ENCODE measurements at regions not wholly inside any gene's neighbourhood (a gene's known extent, or its start where the extent isn't known, plus 50 kb on each side); places are given as distances from the start of the nearest gene placed in this dataset.

GRCh38 chr1:106113851-106114250, 942.6 kb upstream of the PRMT6 start:
- intact Hi-C loops (cut with micrococcal nuclease; ENCODE audit: unreplicated experiment) (no loop called here), in situ Hi-C loops (cut with HindIII; ENCODE audit: low pct_unique_long_range_greater_than_20kb, low sequenced_read_pairs) (no loop called here)
- no peaks in the 10 kb centered on the region for H3K4me1 ChIP-seq (ENCODE audit: control insufficient read depth, insufficient read depth, low read length)
- TF ChIP-seq, protein P1, sequence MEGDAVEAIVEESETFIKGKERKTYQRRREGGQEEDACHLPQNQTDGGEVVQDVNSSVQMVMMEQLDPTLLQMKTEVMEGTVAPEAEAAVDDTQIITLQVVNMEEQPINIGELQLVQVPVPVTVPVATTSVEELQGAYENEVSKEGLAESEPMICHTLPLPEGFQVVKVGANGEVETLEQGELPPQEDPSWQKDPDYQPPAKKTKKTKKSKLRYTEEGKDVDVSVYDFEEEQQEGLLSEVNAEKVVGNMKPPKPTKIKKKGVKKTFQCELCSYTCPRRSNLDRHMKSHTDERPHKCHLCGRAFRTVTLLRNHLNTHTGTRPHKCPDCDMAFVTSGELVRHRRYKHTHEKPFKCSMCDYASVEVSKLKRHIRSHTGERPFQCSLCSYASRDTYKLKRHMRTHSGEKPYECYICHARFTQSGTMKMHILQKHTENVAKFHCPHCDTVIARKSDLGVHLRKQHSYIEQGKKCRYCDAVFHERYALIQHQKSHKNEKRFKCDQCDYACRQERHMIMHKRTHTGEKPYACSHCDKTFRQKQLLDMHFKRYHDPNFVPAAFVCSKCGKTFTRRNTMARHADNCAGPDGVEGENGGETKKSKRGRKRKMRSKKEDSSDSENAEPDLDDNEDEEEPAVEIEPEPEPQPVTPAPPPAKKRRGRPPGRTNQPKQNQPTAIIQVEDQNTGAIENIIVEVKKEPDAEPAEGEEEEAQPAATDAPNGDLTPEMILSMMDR (IDR thresholded peaks at IDR 0.05), result no peak
- TF ChIP-seq TCF7L2 (IDR thresholded peaks at IDR 0.05; ENCODE audit: low read depth, low read length) (no peak), POLR2AphosphoS5 (IDR thresholded peaks at IDR 0.05; ENCODE audit: low read depth, low read length) (no peak), SIN3A (IDR thresholded peaks at IDR 0.05; ENCODE audit: borderline replicate concordance, insufficient read depth, low read depth, low read length) (no peak)
- TF ChIP-seq, protein P2, sequence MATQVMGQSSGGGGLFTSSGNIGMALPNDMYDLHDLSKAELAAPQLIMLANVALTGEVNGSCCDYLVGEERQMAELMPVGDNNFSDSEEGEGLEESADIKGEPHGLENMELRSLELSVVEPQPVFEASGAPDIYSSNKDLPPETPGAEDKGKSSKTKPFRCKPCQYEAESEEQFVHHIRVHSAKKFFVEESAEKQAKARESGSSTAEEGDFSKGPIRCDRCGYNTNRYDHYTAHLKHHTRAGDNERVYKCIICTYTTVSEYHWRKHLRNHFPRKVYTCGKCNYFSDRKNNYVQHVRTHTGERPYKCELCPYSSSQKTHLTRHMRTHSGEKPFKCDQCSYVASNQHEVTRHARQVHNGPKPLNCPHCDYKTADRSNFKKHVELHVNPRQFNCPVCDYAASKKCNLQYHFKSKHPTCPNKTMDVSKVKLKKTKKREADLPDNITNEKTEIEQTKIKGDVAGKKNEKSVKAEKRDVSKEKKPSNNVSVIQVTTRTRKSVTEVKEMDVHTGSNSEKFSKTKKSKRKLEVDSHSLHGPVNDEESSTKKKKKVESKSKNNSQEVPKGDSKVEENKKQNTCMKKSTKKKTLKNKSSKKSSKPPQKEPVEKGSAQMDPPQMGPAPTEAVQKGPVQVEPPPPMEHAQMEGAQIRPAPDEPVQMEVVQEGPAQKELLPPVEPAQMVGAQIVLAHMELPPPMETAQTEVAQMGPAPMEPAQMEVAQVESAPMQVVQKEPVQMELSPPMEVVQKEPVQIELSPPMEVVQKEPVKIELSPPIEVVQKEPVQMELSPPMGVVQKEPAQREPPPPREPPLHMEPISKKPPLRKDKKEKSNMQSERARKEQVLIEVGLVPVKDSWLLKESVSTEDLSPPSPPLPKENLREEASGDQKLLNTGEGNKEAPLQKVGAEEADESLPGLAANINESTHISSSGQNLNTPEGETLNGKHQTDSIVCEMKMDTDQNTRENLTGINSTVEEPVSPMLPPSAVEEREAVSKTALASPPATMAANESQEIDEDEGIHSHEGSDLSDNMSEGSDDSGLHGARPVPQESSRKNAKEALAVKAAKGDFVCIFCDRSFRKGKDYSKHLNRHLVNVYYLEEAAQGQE (IDR thresholded peaks at IDR 0.05; ENCODE audit: insufficient read depth in 1 of 2, low read depth in 2 of 2, low read length in 1 of 2), result no peak
- no peak for ATAC-seq
- H3K4me3 ChIP-seq (ENCODE audit: low read depth in 2 of 2, low read length in 2 of 2), result no peak overlapping the region
- H3K27ac ChIP-seq (ENCODE audit: low read length), result no peak overlapping the region
- ChIA-PET POLR2A (no interaction called here), CTCF (no interaction called here)
- BruUV-seq (replicated peaks), result no TSS peak
- H3K36me3 ChIP-seq (ENCODE audit: control insufficient read depth, insufficient read depth, low read length), result no peaks in the 10 kb centered on the region
- no peaks in the 10 kb centered on the region for H3K9me3 ChIP-seq (ENCODE audit: control insufficient read depth, insufficient read depth, low read depth, low read length)
- H3K27me3 ChIP-seq (ENCODE audit: control insufficient read depth, insufficient read depth, low read length), result no peaks in the 10 kb centered on the region
- DNase-seq (ENCODE audit: low read depth, low spot score), result no peak

DNA sequence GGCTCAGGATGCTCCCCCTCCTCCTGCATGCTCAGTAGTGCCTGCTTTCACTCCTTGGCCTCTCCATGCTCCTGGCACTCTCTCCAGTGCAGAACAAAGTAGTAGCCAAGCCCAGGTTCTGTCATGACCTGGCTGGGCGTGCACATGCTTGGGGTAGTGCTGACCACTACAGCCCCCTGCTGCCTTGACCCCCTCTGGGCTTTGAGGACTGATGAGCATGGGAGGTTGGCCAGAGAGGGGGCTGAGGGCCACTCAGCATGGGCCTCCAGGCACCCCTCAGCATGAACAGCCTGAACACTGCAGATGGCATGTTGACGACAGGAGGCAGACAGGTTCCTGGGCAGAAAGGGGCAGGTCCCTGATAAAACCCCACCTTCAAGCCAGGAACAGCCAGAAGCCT, 935.7 kb upstream of the PRMT6 start:
- Histone ChIP-seq H3K9me3 (ENCODE audit: control insufficient read depth, insufficient read depth, low read depth, low read length) (no peaks in the 10 kb centered on the region), H3K4me3 (ENCODE audit: low read depth in 2 of 2, low read length in 2 of 2) (no peak overlapping the region), H3K4me1 (ENCODE audit: control insufficient read depth, insufficient read depth, low read length) (no peaks in the 10 kb centered on the region), H3K27me3 (ENCODE audit: control insufficient read depth, insufficient read depth, low read length) (no peaks in the 10 kb centered on the region), H3K27ac (ENCODE audit: low read length) (no peak overlapping the region), H3K36me3 (ENCODE audit: control insufficient read depth, insufficient read depth, low read length) (no peaks in the 10 kb centered on the region)
- TF ChIP-seq POLR2AphosphoS5 (IDR thresholded peaks at IDR 0.05; ENCODE audit: low read depth, low read length) (no peak), TCF7L2 (IDR thresholded peaks at IDR 0.05; ENCODE audit: low read depth, low read length) (no peak), SIN3A (IDR thresholded peaks at IDR 0.05; ENCODE audit: borderline replicate concordance, insufficient read depth, low read depth, low read length) (no peak)
- TF ChIP-seq, protein P1 (IDR thresholded peaks at IDR 0.05), result no peak
- TF ChIP-seq, protein P2 (IDR thresholded peaks at IDR 0.05; ENCODE audit: insufficient read depth in 1 of 2, low read depth in 2 of 2, low read length in 1 of 2), result no peak
- CTCF ChIA-PET, result no interaction called here
- POLR2A ChIA-PET, result interaction anchor here (0.6 kb wide), 1 partner anchor 751 kb away, joined by 3 read pairs; no protein-coding TSS in a partner anchor
- in situ Hi-C loops (cut with HindIII; ENCODE audit: low pct_unique_long_range_greater_than_20kb, low sequenced_read_pairs) (no loop called here), intact Hi-C loops (cut with micrococcal nuclease; ENCODE audit: unreplicated experiment) (no loop called here)
- no TSS peak for BruUV-seq (replicated peaks)
- no peak for DNase-seq (ENCODE audit: low read depth, low spot score)
- no peak for ATAC-seq

All from Panc1 (cell line).